ENCODE measurements at regions not wholly inside any gene's neighbourhood (a gene's known extent, or its start where the extent isn't known, plus 50 kb on each side); places are given as distances from the start of the nearest gene placed in this dataset.

DNA sequence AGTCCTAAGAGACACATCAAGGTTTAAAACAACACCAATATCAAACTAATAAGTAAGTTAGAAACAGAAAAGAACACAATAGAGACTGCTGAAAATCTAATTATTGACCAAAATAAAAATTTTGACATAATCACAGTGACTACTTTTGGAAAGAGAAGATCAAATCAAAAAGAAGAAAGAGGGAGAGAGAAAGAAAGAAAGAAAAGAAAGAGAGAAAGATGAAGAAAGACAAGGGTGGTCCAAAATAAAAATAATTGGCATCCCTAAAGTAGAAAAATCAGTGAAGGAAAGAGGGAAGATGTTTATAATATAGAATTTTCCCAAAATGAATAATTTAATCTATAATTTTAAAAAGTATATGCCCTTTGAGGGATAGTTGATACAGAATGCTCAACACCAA, 118.8 kb upstream of the VIPR2 start:
- no peak for DNase-seq (ENCODE audit: low spot score)

DNA sequence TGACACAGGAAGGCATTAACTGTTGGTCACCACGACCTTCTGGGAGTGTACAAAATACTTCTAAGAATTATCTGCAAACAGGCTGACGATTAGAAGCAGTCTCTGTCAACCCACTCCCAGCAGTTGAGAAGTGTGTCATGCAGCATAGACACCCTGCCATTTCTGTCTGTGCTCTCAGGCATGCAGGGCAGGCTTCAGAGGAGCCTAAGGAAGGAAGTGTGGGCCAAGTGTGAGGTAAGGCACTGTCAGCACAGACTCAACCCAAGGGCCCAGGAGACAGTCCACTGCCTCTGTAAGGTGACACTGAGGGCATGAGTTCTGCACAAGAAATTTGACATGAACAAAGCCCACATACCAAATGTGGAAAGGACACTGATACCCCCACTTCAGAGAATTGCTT, 109.0 kb upstream of the VIPR2 start:
- DNase-seq (ENCODE audit: low spot score), result no peak

- DNase-seq (ENCODE audit: low spot score), result no peak
Measured at GRCh38 chr7:159250471-159250870, 105.8 kb upstream of the VIPR2 start.

GRCh38 chr7:159249671-159250070, 105.0 kb upstream of the VIPR2 start:
- no peak for DNase-seq (ENCODE audit: low spot score)

DNA sequence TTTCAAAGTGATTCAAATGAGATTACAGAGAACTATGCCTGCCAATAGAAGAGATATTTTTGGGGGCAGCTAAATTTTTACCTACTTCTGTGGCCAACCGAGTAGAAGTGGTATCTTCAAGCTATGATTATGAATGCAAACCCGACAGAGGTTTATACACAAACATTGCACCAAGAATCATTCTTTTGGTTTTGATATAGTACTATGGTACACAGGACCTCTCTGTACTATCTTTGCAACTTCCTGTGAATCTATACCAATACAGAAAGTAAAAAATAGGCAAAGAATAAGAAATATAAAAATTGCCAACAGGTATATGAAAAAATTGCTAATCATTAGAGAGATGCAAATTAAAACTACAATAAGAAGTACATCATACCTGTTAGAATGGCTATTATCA, 103.2 kb upstream of the VIPR2 start:
- no peak for DNase-seq (ENCODE audit: low spot score)

- no peak for DNase-seq (ENCODE audit: low spot score)
Measured at GRCh38 chr7:159246702-159247480, 102.2 kb upstream of the VIPR2 start.

GRCh38 chr7:159240962-159241361, 96.3 kb upstream of the VIPR2 start:
- no peak for DNase-seq (ENCODE audit: low spot score)

DNA sequence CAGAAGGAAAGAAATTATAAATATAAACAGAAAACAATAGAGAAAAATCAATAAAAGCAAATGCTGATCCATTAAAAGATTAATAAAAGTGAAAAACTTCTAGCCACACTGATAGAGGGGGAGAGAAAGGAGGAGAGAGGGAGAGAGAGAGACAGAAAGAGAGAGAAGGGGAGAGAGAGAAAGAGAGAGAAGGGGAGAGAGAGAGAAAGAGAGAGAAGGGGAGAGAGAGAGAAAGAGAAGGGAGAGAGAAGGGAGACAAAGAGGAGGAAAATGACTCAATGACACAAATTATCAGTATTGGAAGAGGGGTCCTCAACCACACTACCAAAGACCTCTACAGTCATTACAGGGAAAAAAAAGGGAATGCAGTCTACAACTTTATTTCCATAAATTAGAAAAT, 94.4 kb upstream of the VIPR2 start:
- DNase-seq (ENCODE audit: low spot score), result no peak

DNA sequence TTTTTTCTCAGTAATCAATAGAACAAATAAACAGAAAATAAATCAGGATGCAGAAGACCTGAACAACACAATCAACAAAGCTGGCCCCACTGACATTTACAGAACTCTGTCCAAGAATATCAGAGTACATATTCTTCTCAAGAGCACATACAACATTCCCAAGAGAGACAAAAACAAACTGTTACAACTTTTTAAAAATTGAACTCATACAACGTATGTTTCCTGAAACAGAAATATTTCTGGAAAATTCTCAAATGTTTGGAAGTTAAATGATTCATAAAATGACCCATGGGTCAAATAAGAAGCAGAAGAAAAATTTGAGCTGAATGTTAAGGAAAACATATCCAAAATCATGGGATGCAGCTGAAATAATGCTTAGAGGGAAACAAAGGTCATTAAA, 93.9 kb upstream of the VIPR2 start:
- DNase-seq (ENCODE audit: low spot score), result no peak

- peak; percentile 60 for DNase-seq (ENCODE audit: low spot score)
Measured at GRCh38 chr7:159237022-159237653, 92.5 kb upstream of the VIPR2 start.

DNA sequence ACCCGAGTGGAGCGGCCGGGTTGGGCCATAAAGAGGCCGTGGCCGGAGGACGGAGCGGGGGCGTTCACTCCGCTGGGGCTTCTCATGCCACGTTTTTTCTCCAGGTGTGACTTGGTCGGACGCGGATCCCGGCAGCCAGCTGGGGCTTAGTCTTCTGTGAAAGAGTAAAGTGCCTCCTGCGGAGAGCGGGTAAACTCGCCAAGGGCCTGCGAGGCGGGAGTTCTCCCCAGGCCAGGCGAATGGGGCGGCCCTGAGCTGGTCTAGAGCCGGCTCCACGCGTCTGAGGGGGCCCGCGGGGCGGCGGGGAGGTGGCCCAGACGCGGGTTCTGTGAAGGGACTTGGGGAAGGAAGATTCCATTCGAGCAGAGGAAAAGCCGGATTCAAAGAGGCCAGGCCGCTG, 86.3 kb upstream of the VIPR2 start:
- no peak for DNase-seq (ENCODE audit: low spot score)

GRCh38 chr7:159229683-159230475, 85.2 kb upstream of the VIPR2 start:
- no peak for DNase-seq (ENCODE audit: low spot score)

DNA sequence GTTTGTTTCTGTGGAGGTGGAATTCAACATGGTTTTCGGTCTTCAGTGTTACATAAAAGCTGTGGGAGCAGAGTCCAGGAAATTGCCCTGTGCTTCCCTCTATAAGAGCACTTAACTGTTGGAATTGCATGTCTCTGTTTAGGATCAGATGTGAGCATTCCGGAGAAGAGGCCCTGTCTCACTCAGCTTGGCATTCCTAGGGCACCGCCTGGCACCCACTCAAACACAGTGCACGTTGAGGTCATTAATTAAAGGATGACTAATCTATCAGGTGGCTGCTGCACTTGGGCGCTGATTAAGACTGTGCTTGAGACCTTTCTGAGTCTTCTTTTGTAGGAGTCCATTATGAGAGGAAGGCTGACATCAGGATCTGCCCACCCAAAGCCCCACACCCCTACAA, 82.8 kb upstream of the VIPR2 start:
- DNase-seq (ENCODE audit: low spot score), result no peak

DNA sequence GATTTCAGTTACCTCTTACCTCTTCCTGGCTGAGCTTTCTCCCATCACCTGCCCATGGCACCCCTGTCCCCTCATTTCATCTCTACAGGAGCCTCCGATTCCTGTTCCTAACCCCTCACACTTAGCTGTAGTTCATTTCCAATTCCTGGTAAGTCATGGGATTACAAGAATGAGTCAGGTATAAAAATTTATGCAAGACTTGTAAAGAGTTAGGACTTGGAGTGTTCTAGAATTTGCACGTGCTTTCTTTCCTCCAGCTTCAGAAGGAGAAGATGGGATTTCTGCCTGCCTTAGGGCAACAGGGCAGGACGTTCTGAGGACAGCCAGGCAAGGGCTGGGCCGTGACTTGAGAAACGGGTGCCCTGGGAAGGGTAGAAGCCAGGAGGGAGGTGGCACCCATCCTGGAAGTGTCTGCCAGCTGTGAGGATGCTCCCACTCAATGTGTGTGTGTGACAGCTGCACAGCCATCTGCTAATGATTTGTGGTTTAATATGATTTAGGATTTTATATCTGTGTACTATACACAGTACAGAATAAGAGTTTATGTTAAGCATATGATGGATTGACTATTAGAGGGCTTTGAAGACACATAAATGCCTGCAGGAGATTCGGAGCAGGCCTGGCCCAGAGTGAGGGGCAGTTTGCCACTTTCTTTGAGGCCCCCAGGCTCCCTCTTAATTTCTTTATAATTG, 81.5 kb upstream of the VIPR2 start:
- DNase-seq (ENCODE audit: low spot score), result no peak

DNA sequence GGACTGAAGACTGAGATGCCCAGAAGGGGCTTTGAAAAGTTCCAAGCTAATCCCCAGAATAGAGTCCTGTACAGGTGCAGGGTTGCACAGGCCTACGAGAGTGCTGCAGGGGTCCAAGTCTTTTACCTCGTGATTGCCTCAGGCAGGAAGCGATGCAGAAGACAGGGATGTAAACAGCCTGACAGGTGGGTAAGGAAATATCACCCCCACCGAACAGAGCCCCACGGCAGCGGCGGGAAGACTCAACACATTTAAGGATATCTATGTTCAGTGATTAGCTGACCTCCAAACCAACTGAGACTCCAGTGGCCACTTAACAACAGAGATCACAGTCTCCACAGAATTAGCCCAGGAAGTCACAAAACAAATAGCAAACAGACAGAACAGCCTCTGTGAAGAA, 73.9 kb upstream of the VIPR2 start:
- DNase-seq (ENCODE audit: low spot score), result no peak

DNA sequence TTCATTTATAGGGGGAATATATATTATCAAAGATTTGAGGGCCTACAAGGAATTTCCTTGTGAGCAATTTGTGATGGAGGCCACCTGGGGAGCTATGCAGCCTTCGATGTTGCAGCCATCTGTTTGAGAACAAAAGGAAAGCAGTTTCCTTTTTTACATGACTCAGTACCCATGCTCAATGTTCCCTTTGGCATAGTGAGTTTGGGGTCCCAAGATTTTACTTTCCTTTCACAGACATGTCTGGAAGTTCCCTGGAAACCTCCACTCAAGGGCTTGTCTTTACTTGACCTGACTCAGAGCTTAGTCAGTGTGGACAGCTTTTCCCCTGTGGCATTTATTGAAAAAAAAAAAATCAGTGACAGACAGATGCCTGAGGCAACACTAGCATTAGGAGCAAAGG, 73.5 kb upstream of the VIPR2 start:
- no peak for DNase-seq (ENCODE audit: low spot score)

- DNase-seq (ENCODE audit: low spot score), result no peak
Measured at GRCh38 chr7:159215076-159215475, 70.4 kb upstream of the VIPR2 start.

GRCh38 chr7:159213253-159213652, 68.6 kb upstream of the VIPR2 start:
- DNase-seq (ENCODE audit: low spot score), result no peak

DNA sequence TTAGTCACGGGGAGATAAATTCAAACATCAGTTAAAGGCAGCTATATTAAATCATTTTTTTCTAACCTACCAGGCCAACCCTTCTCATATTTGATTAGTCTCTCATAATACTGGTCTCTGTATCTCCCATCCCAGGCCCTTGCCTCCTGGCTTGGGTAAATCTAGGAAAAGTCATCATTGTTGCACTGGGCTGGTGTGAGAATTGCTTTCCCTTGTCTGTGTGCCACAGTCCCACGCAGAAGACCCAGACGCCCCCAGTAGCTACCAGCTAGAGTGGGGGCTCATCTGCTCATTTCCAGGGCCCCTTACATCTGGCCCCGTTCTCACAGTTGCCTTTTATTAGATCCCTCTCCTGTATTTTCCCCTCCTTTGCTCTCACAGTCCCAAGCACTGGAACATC, 67.6 kb upstream of the VIPR2 start:
- DNase-seq (ENCODE audit: low spot score), result no peak

DNA sequence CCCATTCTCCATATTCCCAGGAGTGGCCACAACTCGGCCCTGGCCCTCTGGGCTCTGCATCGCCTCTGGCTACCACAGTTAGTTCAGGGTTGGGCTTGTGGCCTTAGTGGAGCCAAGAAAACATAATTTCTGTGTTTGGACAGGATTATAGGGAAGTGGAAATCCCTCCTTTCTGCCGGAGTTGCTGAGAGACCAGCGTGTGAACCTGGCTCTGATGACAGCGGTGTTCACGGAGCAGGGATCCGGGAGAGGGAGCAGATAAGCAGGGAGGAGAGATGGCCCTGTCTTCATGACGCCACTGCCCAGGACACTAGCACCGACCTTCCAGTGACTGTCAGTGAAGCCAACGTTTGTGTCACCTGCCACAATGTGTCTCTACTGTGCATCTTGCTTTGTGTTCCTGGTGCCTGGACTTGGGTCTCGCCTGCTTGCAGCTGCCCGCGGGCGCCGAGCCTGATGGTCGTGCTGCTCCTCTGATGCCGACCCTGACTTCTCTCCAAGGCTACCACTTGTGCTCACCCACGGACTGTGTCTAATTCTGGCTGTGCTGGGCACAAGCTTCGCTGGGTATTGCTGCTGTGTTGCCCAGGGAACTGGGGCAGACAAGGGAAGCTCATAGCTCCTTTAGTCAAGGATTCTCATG, 67.0 kb upstream of the VIPR2 start:
- no peak for DNase-seq (ENCODE audit: low spot score)

DNA sequence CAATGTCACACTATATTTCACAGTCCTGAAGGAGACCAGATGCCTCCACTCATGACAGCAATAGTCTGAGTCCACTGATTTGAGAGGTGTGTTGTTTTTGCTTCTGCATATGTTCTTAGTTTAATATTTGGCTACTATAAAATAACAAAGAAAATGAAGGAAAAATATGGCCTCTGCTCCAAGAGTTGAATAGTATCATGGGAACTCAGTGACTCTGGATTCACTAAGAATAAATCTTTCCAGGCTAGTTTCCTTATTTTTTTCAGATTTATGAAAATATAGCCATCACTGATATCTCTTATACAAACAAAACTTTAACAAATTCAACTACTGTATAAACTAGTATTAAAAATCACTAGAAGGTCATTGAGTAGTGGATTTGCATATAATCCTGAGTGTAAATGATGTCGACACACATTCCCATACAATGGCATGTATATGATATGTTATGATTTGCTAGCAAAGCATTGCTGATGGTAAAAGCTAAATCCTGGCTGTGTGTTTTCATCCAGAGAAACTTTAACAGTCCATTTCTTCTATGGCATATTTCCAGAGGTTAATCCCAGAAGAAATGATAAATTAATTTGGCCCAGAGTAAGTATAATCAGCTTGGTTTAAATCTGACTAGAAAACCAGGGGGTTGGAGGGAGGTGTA, 66.0 kb upstream of the VIPR2 start:
- no peak for DNase-seq (ENCODE audit: low spot score)

DNA sequence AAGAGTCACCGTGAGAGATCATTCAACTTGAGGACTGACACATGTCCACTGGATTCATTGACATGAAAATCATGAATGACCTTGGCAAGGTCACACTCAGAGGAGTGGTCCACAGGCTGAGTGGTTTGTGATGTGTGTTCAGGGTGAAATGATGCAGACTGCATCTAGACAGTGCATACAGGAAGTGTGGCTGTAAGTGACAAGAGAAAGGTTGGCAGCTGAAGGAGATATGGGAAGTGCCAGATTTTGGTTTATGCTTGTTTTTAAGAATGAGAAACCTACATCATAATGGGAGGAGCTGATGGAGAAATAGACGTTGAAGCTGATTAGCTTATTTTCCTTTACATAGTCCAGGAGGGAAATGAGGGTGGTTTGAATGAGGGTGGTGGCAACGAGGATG, 64.8 kb upstream of the VIPR2 start:
- DNase-seq (ENCODE audit: low spot score), result no peak

Measured in ecto neural progenitor cell (in vitro differentiated cells).